SHP77 treated with DMSO at 0.1 percent for 48 hours (cell line): ENCODE measurements at regions not wholly inside any gene's neighbourhood (a gene's known extent, or its start where the extent isn't known, plus 50 kb on each side); places are given as distances from the start of the nearest gene placed in this dataset.
"Not testable (repeated sequence)": the region's sequence is repeated elsewhere in the genome, so short reads cannot be mapped to it uniquely, and the experiment has no call there.

Source experiments
- DNase-seq: peaks from one replicate; lab custom pipeline; 2025; lab: John Stamatoyannopoulos, UW

DNA sequence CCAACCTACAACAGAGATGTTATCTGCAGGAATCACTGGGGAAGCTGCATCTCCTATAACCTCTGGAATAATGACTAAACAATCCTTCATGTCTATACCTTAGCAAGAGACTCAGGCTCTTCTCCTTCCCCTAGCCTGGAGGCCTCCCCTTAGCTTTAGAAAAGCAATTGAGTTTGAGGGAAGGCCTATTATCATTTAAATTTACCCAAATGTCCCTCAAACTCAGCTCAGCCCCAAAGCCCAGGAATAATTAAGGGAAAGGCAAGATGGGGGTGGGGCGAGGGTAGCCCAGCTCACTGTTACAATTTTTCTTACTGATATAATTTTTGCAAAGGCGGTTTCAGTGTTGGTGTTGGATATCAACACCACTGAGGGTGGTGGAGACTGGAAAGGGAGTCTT, 151.4 kb upstream of the EEA1 start:
- DNase-seq = no peak

DNA sequence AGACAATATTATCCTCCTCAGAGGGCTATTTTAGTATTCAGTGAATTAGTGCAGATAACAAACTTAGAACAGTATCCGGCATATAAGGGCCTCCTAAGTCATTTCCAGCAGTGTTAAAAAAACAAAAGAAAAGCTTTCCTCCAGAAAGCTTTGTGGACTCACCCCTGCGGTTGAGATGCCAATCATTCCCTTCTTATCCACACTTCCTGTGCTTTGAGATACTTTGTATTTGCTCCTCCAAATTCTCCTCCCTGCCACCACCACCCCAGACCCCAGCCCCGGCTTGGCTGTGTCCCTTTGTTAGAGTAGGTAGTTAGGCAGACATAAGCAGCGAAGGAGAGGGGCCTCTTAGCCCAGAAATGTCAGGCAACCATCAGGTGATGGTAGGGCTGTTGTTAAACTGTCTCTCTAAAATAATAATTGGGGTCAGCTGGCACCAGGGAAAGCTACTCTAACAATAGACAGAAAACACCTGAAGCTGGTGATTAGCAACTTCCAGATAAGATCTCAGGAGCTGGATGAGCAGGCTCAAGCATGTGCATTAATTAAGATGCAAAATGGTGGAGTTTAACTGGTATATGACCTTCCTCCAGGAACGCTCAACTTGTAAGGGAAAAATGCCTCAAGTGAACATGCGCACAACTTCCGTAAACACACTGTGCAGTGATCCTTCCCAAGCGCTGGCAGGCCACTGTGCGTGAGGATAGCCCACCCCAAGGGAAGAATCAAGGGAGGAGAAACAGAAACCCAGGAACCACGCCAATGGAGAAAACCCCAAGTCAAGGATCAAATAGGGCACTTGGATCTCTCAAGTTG, 152.1 kb upstream of the EEA1 start:
- no peak for DNase-seq

DNA sequence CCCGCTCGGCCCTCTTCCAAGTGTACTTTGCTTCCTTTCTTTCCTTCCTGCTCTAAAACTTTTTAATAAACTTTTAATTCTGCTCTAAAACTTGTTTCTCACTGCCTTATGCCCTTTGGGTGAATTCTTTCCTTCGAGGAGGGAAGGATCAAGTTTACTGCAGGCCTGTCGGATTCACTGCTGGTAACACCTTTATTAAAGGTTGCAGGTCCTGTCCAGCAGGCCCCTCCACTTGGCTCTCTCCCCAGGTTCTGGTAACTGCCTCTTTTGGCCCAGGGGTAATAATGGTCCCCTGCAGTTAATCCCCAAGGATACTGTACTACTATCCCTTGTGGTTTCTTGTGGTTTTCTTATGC, 152.7 kb upstream of the EEA1 start:
- no peak for DNase-seq

DNA sequence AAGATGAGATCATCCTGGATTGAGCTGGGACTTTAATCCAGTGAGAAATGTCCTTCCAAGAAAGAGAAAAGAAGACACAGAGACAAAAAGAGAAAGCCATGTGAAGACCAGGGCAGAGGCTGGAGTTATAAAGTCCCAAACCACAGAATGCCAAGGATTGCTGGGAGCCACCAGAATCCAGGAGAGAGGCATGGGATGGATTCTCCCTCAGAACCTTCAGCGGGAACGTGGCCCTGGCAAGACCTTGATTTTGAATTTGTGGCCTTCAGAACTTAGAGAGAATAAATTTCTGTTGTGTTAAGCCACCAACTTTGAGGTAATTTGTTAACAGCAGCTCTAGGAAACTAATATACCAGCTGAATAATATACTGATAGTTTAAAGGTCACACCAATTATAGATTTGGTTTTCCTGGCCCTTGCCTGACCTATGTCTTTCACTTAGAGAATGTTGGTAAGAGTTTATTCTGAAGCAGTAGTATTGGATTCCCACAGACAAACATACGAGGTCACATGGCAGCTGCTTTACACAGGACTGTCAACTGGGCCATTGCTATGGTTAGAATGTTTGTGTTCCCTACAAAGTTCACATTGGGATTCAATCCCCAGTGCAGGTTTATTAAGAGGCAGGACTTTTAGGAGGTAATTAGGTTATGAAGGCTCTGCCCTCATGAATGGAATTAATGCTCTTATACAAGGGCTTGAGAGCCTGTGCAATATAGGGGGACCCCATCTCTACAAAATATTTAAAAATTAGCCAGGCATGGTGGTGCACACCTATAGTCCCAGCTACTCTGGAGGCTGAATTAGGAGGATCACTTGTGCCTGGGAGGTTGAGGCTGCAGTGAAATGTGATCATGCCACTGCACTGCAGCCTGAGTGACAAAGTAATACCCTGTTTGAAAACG, 156.5 kb upstream of the EEA1 start:
- no peak for DNase-seq

DNA sequence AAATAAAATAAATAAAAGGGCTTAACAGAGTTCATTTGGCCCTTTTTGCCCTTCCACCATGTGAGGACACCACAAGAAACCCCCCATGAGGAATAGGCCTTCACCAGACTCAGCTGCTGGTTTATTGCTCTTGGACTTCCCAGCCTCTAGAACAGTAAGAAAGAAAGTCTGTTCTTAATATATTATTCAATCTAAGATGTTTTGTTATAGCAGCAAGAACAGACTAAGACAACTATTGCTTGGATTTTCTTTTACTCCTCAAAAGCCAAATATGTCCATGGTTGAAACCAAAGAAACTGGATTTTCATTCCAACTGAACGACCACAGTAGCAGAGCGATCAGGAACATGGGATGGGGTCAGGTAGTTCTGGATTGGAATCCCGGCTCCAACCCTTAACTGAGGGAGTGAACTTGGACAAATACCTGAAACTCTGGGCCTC, 157.2 kb upstream of the EEA1 start:
- DNase-seq = no peak

DNA sequence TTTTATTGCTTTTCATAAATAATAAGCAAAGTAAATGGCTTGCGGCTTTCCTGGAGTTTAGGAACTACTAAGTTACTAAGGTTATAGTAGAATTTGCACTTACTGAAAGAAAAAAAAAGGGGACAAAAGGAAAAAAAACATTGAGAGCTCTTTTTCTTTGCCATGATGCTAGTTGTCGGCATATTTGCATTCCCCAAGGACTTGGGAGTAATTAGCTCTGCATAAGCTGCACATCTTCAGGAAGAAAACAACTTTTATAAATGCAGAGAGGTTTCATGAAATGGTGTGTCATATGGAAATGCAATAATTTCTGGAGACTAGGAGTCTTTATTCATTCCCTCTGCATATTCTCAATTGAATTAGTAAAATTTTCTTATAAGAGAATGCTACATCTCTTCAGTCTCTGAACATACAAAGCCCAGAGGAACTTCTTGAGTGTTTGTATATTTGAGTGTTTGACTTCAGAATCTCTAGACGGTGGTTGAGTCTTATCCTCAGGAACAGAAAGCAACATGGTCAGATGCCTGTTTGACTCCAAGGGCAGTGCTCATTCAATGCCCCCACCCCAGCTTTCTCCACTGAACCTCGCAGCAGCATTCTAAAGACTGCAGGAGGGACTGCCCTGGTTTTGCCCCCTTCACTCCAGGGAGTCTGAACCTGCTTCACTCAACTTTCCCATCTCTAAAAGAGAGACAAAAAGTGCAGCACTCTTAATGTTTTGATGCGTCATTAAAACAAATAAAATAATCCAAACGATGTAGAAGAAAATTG, 158.9 kb upstream of the EEA1 start:
- DNase-seq = no peak

DNA sequence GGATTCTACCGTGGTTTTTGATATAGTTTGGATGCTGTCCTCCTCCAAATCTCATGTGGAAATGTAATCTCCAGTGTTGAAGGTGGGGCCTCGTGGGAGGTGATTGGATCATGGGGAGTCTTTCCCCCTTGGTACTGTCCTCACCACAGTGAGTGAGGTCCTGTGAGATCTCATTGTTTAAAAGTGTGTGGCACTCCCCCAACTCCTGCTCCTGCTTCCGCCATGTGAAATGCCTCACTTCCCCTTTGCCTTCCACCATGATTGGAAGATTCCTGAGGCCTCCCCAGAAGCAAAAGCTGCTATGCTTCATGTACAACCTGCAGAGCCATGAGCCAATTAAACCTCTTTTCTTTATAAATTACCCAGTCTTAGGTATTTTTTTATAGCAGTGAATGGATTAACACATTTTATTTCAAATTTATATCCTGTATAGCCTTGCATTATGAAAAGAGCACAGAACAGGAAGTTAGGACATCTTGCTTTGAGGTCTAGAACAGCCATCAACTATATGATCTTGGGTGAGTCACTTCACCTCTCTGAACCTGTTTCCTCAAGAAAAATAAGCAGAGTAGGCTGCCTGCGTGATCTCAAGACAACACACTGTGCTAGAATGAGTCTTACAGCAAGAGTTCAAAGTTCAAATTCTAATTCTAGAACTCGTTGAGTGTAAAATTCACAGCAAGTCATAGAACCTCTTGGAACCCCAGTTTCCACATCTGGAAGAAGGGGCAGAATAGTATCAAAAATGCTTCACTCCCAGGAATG, 160.9 kb upstream of the EEA1 start:
- DNase-seq = no peak

DNA sequence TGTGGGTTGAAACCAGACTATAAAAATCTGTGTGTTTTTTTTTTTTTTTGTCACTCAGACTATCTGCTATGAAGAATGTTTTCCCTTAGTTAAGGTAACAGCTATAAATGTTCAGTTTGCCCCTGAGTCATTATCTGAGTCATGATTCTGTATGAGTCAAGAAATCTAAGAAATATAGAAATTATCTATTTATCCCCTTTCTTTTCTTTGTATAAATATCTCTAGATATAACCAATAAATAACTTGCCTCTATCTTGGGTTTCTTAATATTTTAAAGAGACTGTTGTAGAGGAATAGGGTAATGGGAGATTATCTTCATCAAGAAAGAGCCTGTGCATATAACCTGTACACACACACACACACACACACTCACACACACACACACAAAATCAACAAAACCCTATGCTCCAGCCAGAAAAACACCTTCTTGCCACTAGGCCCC, 161.7 kb upstream of the EEA1 start:
- no peak for DNase-seq

DNA sequence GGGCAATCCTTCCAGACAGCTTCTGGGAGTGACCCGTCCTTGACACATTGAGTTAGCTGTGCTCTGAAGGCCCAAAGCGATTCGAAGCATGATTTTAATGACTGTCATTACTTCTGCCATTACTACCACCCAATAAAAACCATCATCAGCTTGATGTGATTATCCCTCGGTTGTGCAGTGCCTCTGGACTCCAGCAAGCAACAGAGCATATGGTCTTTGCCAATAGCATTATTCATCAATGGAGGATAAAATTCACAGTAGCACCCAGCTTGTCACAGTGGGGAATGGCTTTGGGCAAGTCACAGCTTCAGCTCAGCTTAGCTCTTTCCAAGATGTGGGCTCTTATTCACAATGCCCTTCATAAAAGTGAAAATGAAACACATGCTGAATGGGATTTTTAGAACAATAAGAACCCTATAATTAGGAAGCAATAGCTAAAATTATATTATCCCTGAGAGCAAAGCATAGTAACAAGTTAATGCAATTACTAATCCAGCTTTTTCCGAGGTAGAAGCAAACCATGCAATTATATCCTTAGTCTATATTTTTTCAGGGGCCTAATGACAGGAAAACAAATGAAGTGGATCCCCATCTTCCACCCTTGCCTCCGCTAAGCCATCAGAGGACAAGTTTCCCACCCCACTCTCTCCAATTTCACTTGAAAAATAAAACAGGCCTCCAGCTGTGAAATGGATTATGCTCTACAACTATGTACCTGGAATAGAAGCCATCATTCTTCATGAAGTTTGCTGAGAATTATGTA, 163.0 kb upstream of the EEA1 start:
- no peak for DNase-seq

DNA sequence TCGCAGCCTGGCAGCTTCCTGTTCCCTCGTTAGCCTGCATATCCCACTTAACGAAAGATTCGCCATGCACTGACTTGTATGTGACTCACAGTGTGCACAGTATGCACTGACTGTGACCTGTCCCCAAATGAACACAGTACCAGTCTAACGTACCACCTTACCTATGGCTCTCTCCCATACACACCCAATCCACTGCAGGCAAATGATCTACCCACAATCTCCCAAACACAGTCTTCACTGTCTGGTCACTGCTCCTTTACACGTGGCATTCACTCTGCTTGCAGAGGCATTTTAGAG, 163.5 kb upstream of the EEA1 start:
- no peak for DNase-seq

DNA sequence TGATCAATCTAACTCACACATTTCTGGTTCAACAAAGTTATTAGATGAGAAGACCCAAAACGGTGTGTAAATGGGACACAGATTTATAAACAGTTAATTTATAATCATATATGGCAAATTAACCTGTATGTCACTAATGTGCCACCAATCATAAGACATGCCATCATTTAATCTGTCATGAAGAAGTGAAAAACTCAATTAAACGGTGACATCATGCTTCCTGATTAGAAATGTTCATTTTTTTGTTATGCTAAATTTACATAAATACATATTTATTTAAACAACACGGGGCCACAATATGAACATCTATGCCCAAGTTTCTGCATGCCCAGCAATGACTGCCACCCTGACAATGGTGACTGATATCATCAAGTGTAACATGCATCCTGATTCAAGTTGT, 164.1 kb upstream of the EEA1 start:
- DNase-seq = no peak

DNA sequence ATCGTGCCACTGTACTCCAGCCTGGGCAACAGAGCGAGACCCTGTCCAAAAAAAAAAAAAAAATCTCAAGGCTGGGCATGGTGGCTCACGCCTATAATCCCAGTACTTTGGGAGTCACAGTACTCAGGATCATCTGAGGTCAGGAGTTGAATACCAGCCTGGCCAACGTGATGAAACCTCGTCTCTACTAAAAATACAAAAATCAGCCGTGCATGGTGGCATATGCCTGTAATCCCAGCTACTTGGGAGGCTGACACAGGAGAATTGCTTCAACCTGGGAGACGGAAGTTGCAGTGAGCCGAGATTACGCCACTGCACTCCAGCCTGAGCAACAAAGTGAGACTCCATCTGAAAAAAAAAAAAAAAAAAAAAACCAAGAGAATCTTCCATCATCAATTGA, 165.1 kb upstream of the EEA1 start:
- DNase-seq = not testable (repeated sequence)

DNA sequence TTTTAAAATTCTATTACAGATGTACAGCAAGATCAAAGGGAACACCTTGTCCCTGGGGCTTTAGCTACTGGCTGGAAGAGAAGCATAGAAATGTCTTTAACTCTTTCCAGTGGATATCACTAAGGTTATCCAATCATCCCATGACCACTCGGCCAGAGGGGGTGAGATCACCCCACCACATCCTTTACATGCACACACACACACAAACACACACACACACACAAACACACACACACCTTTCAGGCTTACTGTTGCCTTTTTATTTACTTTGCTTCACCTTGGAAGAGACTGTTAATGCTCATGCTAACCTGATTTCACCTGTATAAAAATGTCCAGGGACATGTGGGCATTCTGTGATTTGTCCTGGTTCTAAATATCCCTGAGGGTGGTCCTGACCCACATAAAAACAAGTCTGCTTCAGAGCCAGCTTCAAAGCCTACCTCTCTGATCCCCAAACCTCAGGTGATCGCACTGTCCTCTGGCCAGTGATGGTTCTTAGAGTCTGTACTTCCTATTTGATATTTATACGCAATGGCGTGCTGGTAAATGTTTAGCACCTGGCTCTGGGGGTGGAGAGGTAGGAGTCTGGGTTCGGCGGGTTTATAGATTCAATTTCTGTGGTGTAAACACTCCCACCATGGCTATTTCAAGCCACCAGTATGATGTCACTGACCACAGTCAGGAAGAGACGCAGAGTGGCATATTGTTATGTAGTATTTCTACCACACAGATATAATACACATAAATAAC, 166.1 kb upstream of the EEA1 start:
- DNase-seq = no peak

DNA sequence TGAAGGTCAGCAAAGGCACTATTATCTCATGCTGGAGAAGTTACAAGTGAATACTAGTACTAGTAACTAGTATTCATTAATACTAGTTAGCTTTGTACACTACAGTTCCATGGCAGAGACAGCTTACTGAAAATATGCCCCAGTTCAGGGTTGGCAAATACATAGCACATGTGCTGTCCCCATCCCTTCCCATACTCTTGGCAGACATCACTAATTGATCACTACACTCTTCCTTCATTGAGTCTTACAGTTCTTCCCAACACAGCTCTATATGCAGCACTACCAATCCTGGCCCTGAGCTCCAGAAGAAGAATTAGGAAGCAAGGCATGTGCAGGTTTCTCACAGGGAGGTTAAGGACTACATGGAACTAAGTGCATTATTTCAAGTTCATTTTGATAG, 168.3 kb upstream of the EEA1 start:
- DNase-seq = no peak

DNA sequence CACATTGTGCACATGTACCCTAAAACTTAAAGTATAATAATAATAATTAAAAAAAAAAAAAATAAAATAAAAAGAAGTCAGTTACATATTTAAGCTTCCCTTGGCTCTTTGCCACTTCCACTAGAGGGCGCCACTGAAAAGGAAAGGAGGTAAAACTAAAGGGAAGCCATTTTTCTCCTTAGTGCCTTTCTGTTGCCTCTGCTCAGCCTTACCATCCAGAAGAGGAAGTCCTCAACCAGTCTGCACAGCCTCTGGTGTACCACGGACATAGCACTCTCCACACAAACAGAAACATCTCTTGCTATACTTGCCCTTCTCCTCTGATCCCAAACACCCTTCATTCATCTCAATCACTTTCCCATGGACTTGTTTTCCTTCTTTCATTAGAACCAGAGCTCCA, 169.0 kb upstream of the EEA1 start:
- DNase-seq = no peak

DNA sequence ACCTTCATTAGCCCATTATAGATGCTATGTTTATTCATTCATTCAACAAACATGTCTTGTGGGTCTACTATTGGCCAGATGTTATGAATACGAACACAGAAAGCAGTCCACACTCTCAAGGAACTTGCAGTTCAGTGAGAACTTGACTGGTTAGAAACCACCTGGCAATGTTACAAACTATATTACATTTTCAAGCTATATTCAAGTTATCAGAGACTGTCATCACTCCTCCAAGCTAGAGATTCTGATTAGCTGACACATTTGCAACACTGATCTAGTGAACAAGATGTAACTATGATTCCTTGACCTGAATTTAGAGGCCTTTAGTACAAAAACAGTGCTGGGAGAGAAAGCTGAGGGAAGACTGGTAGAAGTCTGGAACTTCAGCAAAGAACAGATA, 170.7 kb upstream of the EEA1 start:
- no peak for DNase-seq

DNA sequence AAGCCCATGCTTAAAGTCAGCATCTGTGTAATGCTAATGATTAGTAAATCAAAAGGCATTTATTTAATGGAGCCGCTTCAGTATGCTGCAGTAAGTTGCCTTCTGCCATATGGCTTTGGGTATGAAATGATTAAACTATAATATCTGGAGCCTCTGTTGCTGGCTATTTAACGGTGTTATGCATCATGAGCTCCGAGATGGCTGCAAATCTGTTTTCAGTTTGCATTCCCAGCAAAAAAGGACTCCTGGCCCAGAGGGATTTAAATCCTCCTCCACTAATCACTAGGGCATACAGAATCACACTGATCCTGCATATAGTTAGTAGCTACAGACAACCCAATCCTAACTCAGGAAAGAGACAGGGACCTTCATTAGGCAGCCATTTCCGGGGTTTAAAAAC, 171.5 kb upstream of the EEA1 start:
- no peak for DNase-seq

DNA sequence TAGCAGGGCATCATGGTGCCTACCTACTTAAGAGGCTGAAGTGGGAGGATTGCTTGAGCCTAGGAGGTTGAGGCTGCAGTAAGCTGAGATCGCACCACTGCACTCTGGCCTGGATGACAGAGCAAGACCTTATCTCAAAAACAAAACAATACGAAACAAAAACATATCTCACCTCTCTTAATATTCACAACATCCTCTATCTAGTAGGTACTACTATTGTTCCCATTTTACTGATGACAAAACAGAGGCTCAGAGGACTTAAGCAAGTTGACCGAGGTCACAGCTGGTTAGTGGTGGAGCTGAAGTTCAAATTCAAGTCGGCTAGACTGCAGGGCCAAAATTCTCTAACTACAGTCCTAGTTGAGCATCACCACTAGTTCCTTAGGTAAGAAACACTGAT, 172.3 kb upstream of the EEA1 start:
- no peak for DNase-seq

DNA sequence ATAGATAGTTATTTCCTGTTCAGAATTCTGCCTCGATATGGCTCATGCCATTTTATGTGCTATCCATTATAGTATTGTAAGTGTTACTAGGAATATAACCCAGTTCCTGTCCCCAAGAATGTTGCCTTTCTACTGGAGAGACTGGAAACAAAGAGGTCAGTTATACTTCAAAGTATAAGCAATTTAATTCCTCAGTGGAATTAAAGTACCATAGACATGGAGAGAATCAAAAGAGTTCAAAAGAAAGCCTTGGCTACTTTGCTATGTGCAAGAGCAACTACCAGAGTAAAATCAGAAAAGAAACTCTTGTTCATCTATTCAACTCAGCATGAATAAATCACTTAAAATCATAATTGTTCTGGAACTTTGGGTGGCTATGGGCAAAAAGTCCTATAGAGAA, 173.2 kb upstream of the EEA1 start:
- DNase-seq = no peak

DNA sequence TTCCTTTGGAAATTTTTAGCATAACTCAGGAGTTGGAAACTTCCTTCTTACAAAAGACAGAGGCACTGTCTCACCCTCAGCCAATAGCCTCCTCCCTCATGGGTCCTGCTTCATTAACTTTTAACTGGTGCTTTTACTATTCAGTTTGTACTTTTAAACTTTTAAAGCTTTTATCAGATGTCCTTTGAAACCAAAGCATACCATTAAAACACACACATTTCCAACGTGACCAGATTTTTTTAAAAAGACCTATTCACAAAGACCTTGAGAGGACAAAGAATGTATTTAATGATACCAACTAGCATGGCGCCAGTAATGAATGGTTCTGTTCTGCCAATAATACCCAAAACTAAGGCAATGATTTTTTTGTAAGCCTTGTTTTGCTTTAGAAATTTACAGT, 173.6 kb upstream of the EEA1 start:
- no peak for DNase-seq

DNA sequence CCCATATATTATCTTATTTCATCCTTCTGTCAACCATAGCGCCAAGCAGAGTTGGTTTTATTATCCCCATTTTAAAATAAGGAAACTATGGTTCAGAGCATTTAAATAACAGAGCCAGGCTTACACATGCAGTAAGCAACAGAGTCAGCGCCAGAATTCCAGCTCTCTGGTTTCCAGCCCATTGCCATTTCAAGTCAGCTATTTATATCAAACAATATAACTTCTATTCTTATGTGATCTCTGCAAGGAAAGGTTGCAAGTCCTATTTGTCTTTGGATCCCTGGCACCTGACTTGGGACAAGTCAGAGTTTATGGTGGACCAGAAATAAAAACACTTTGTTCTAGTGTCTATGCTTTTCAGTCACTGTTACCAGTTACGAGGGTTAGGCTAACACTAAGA, 174.1 kb upstream of the EEA1 start:
- no peak for DNase-seq
